ENCODE measurements at regions not wholly inside any gene's neighbourhood (a gene's known extent, or its start where the extent isn't known, plus 50 kb on each side); places are given as distances from the start of the nearest gene placed in this dataset.

- no peak for DNase-seq
These were observed 366.5 kb downstream of the SEC14L1 start for GRCh38 chr17:77507111-77507885.

- DNase-seq = no peak
These were observed 367.4 kb downstream of the SEC14L1 start for GRCh38 chr17:77508047-77508715.

GRCh38 chr17:77509089-77509488, 368.3 kb downstream of the SEC14L1 start:
- DNase-seq = no peak

GRCh38 chr17:77509599-77509998, 368.8 kb downstream of the SEC14L1 start:
- DNase-seq = no peak

GRCh38 chr17:77510133-77510796, 369.5 kb downstream of the SEC14L1 start:
- no peak for DNase-seq

- DNase-seq = no peak
These were observed 370.8 kb downstream of the SEC14L1 start for GRCh38 chr17:77511514-77512061.

GRCh38 chr17:77512062-77512946, 371.5 kb downstream of the SEC14L1 start:
- no peak for DNase-seq

- no peak for DNase-seq
These were observed 372.3 kb downstream of the SEC14L1 start for GRCh38 chr17:77513045-77513444.

- no peak for DNase-seq
These were observed 374.5 kb downstream of the SEC14L1 start for GRCh38 chr17:77515227-77515626.

- DNase-seq = peak in 1 of 2 experiments; percentile 19
These were observed 376.1 kb downstream of the SEC14L1 start for GRCh38 chr17:77516902-77517301.

- no peak for DNase-seq
These were observed 380.3 kb downstream of the SEC14L1 start for GRCh38 chr17:77521076-77521475.

GRCh38 chr17:77523540-77523939, 382.8 kb downstream of the SEC14L1 start:
- no peak for DNase-seq

GRCh38 chr17:77526259-77526711, 385.5 kb downstream of the SEC14L1 start:
- no peak for DNase-seq

- DNase-seq = no peak
These were observed 386.1 kb downstream of the SEC14L1 start for GRCh38 chr17:77526728-77527350.

GRCh38 chr17:77527409-77527808, 386.6 kb downstream of the SEC14L1 start:
- no peak for DNase-seq

- DNase-seq = no peak
These were observed 387.2 kb downstream of the SEC14L1 start for GRCh38 chr17:77527836-77528505.

- DNase-seq = no peak
These were observed 388.0 kb downstream of the SEC14L1 start for GRCh38 chr17:77528516-77529327.

- DNase-seq = no peak
These were observed 388.5 kb downstream of the SEC14L1 start for GRCh38 chr17:77529328-77529650.

- no peak for DNase-seq
These were observed 389.8 kb downstream of the SEC14L1 start for GRCh38 chr17:77530591-77530990.

GRCh38 chr17:77531002-77531401, 390.2 kb downstream of the SEC14L1 start:
- DNase-seq = no peak

- no peak for DNase-seq
These were observed 390.9 kb downstream of the SEC14L1 start for GRCh38 chr17:77531641-77532040.

Data from SW 1271 (cell line).